IPS DF 6.9 (cell line): ENCODE measurements at regions not wholly inside any gene's neighbourhood (a gene's known extent, or its start where the extent isn't known, plus 50 kb on each side); places are given as distances from the start of the nearest gene placed in this dataset.
"Not testable (repeated sequence)": the region's sequence is repeated elsewhere in the genome, so short reads cannot be mapped to it uniquely, and the experiment has no call there.

Experiments used
- DNase-seq: peaks from one replicate; pipeline ENCODE4 v3.0.0-alpha.2; 2013; ENCODE audit warnings: low read depth, low spot score
- H3K27ac ChIP-seq: one replicate; pipeline ENCODE4 v1.5.1; 2013; ENCODE audit warnings: low read length, control low read depth
- H3K27me3 ChIP-seq: 2 replicates; pipeline ENCODE4 v1.6.1; 2013; ENCODE audit warnings: mild to moderate bottlenecking, low read length; ENCODE audit not compliant: control insufficient read depth, insufficient read depth
- H3K36me3 ChIP-seq: 2 replicates; pipeline ENCODE4 v1.6.1; 2013; ENCODE audit warnings: low read length; ENCODE audit not compliant: control insufficient read depth, insufficient read depth
- H3K4me1 ChIP-seq: 2 replicates; pipeline ENCODE4 v1.6.1; 2013; ENCODE audit warnings: low read length; ENCODE audit not compliant: control insufficient read depth, insufficient read depth
- H3K4me3 ChIP-seq: 2 replicates; pipeline ENCODE4 v1.5.1; 2013; ENCODE audit warnings: mild to moderate bottlenecking, low read length
- H3K9me3 ChIP-seq: 2 replicates; pipeline ENCODE4 v1.6.1; 2013; ENCODE audit warnings: low read length, inconsistent platforms; ENCODE audit not compliant: control insufficient read depth, insufficient read depth
- WGBS: extraction: QIAGEN DNeasy Blood & Tissue Kit; methylation state at CpG from one replicate; pipeline ENCODE4 v1.1.7; 2013; ENCODE audit warnings: mixed read lengths, missing lambda C conversion rate; ENCODE audit not compliant: insufficient read length, insufficient coverage; 5-methylcytosine and 5-hydroxymethylcytosine counted together

DNA sequence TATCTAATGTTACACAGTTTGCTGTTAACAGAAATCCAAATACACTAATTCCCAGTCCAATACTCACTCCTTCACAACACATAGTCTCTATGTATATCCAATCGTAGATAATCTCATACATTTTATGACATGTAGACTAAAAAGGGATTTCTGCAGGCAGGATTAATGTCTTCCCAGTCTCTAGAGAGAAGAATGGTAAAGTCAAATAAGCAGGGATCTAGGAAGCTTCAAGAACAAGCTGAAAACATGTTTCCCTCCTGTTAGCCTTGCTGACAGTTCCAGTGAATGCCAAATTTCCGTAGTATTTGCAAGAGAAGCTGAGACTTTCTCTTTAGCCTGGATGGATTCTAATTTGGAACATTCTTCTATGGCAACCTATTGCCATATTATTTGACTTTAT, 500.1 kb downstream of the IGSF11 start:
- H3K9me3 ChIP-seq: no peaks in the 10 kb centered on the region
- no peak overlapping the region for H3K4me3 ChIP-seq
- no peak for DNase-seq
- no peak overlapping the region for H3K27ac ChIP-seq
- no peaks in the 10 kb centered on the region for H3K4me1 ChIP-seq
- no peaks in the 10 kb centered on the region for H3K27me3 ChIP-seq
- H3K36me3 ChIP-seq: no peaks in the 10 kb centered on the region
- no CpG with 5 or more reads among the region's 2 CpGs for WGBS

DNA sequence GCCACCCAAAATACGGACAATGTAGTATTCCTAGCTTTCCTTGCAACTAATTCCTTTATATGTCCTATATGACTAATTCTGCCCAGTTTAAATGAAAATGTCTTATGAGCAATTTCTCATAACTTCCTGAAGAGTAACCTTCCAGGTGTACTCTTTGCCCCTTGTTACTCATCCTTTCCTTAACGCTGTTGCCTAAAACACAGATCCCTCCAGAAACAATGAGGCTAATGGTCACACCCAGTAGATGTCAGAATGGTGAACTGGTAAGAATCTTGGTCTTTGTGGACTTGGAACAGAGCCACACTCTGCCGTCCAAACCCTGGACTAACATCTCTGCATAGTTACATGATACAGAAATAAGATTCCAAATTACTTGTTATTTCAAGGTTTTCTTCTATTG, 497.9 kb downstream of the IGSF11 start:
- Histone ChIP-seq H3K4me1 (no peaks in the 10 kb centered on the region), H3K27ac (no peak overlapping the region), H3K9me3 (no peaks in the 10 kb centered on the region), H3K27me3 (no peaks in the 10 kb centered on the region), H3K4me3 (no peak overlapping the region), H3K36me3 (no peaks in the 10 kb centered on the region)
- no peak for DNase-seq
- no CpG with 5 or more reads among the region's 3 CpGs for WGBS

DNA sequence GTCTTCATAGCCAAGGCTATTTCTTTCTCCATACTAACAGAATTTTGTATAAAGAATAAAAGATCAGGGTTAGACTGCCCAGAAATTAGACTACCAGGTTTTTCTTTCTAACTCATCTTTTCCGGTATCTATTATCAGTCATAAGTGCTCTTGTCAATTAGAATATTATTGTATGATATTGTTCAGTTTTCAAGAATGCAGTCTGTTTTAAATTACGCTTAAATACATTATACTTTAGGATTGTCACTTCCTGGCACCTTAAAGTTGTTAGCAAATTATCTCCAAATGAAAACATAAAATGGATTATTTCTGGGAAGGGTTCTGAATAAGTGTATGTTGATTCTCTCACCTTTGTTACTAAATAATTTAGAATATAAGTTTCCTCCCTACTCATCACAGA, 497.2 kb downstream of the IGSF11 start:
- H3K27me3 ChIP-seq: no peaks in the 10 kb centered on the region
- H3K36me3 ChIP-seq: no peaks in the 10 kb centered on the region
- H3K9me3 ChIP-seq: no peaks in the 10 kb centered on the region
- no peak overlapping the region for H3K4me3 ChIP-seq
- DNase-seq: no peak
- no peaks in the 10 kb centered on the region for H3K4me1 ChIP-seq
- no peak overlapping the region for H3K27ac ChIP-seq
- WGBS: no CpG with 5 or more reads among the region's 2 CpGs

DNA sequence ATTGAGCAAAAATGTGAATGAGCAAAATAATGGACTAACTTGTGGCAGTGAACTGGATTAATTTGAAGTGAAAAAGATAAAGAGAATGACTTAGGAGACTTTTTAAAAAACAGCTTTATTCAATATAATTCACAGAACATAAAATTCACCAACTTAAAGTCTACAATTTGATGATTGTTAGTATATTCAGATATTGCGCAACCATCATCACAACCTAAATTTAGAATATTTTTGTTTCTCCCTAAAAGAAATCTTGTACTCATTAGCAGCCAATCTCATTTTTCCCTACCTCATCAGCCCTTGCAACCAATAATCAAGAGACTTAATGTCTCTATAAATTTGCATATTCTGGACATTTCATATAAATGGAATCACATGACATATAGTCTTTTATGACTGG, 496.5 kb downstream of the IGSF11 start:
- H3K4me1 ChIP-seq: no peaks in the 10 kb centered on the region
- no peaks in the 10 kb centered on the region for H3K27me3 ChIP-seq
- H3K36me3 ChIP-seq: no peaks in the 10 kb centered on the region
- no peak for DNase-seq
- H3K9me3 ChIP-seq: no peaks in the 10 kb centered on the region
- WGBS: no CpG with 5 or more reads among the region's 1 CpG
- no peak overlapping the region for H3K27ac ChIP-seq
- H3K4me3 ChIP-seq: no peak overlapping the region

DNA sequence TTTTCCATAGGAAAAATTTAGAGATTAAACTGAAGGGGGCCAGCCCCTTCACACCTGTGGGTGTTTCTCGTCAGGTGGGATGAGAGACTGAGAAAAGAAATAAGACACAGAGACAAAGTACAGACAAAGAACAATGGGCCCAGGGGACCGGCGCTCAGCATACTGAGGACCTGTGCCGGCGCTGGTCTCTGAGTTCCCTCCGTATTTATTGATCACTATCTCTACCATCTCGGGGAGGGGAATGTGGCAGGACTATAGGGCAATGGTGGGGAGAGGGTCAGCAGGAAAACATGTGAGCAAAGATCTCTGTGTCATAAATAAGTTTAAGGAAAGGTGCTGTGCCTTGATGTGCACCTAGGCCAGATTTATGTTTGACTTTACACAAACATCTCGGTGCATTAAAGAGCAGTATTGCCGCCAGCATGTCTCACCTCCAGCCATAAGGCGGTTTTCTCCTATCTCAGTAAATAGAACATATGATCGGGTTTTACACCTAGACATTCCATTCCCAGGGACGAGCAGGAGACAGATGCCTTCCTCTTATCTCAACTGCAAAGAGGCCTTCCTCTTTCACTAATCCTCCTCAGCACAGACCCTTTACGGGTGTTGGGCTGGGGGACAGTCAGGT, 494.7 kb downstream of the IGSF11 start:
- not testable (repeated sequence) for DNase-seq, H3K27me3 ChIP-seq, H3K9me3 ChIP-seq, H3K4me3 ChIP-seq, H3K36me3 ChIP-seq, H3K27ac ChIP-seq, H3K4me1 ChIP-seq
- no CpG with 5 or more reads among the region's 13 CpGs for WGBS

DNA sequence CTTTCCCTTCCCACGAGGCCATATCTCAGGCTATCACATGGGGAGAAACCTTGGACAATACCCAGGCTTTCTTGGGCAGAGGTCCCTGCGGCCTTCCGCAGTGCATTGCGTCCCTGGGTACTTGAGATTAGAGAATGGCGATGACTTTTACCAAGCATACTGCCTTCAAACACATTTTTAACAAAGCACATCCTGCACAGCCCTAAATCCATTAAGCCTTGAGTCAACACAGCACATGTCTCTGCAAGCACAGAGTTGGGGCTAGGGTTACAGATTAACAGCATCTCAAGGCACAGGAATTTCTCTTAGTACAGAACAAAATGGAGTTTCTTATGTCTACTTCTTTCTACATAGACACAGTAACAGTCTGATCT, 494.2 kb downstream of the IGSF11 start:
- not testable (repeated sequence) for H3K27ac ChIP-seq, H3K27me3 ChIP-seq, H3K36me3 ChIP-seq, DNase-seq, H3K9me3 ChIP-seq, H3K4me1 ChIP-seq, H3K4me3 ChIP-seq
- WGBS: no CpG with 5 or more reads among the region's 5 CpGs

DNA sequence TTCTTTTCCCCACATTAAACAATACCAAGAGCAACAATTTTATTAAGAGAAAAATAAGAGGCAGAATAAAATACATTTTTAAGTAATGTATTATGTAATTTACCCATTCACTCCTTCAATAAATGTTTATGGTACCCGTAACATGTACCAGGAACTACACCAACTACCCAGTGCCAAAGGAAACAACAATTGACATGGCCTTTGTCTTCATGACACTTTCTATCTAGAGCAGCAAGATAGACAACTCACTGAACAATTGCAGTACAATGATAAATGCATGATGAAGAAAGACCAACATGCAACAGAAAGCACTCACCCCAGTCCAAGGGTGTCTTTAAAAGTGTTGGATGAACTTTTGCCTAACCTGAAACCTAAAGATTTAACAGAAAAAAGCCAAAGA, 493.8 kb downstream of the IGSF11 start:
- Histone ChIP-seq H3K36me3 (no peaks in the 10 kb centered on the region), H3K27me3 (no peaks in the 10 kb centered on the region), H3K4me1 (no peaks in the 10 kb centered on the region), H3K27ac (no peak overlapping the region), H3K9me3 (no peaks in the 10 kb centered on the region), H3K4me3 (no peak overlapping the region)
- no peak for DNase-seq
- no CpG with 5 or more reads among the region's 1 CpG for WGBS

DNA sequence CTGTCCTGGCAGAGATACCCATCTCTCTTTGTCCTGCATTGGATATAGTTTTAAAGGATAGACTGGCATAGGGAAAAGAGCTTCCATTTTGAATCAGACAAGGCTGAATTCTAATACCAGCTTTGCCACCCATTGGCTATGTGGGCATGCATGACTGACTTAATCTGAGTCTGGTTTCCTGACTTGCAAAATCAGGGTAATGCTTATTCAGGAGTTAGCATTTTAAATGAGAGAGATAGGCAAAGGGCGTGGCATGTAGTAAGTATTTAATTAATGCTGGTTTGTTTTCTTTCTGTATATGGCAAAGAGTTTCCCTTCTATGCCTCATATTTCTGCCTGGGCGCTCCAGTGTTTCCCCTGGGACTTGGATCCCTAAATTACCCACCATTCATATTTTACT, 492.9 kb downstream of the IGSF11 start:
- Histone ChIP-seq H3K4me3 (no peak overlapping the region), H3K9me3 (no peaks in the 10 kb centered on the region), H3K27ac (no peak overlapping the region), H3K4me1 (no peaks in the 10 kb centered on the region), H3K27me3 (no peaks in the 10 kb centered on the region), H3K36me3 (no peaks in the 10 kb centered on the region)
- no peak for DNase-seq
- no CpG with 5 or more reads among the region's 2 CpGs for WGBS

DNA sequence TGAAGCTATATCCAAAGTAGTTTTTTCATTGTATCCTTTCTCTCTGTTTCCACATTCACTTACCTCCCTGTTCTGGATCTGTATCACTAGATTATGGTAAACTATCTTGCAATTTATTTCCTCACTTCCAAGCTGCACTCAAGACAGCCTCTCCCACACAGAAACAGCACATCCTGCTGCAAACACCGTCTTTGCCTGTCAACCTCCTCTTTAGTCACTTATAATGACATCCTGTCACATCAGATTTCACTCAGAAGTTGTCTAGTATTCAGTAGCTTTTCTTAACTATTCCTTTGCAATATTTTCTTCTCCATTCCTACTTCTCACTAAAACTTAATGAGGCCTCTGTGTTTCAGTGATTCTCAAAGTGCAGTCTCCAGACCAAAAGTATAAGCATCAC, 490.8 kb downstream of the IGSF11 start:
- Histone ChIP-seq H3K27ac (no peak overlapping the region), H3K9me3 (no peaks in the 10 kb centered on the region), H3K36me3 (no peaks in the 10 kb centered on the region), H3K4me1 (no peaks in the 10 kb centered on the region), H3K4me3 (no peak overlapping the region), H3K27me3 (no peaks in the 10 kb centered on the region)
- no peak for DNase-seq
- WGBS: no CpG with 5 or more reads among the region's 1 CpG

DNA sequence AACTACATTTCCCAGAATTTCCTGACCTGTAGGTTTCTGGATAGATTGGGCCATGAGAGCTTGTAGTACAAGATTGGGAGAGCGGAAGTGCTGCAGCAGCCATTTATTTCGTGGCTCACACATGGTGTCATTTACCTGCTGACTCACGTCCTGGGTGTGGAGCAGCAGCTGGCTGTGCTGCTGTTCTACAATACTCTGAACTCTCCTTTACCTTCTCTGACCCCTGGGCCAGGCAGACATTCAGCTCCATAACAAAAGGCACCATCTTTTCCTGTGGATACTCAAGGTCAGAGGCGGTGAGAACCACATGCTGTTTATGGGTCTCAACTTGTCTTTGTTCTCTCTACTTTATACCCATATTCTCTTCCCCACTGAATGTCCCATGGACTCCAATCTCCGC, 490.2 kb downstream of the IGSF11 start:
- WGBS: no CpG with 5 or more reads among the region's 5 CpGs
- Histone ChIP-seq H3K27me3 (no peaks in the 10 kb centered on the region), H3K4me1 (no peaks in the 10 kb centered on the region), H3K36me3 (no peaks in the 10 kb centered on the region), H3K9me3 (no peaks in the 10 kb centered on the region), H3K27ac (no peak overlapping the region), H3K4me3 (no peak overlapping the region)
- no peak for DNase-seq

DNA sequence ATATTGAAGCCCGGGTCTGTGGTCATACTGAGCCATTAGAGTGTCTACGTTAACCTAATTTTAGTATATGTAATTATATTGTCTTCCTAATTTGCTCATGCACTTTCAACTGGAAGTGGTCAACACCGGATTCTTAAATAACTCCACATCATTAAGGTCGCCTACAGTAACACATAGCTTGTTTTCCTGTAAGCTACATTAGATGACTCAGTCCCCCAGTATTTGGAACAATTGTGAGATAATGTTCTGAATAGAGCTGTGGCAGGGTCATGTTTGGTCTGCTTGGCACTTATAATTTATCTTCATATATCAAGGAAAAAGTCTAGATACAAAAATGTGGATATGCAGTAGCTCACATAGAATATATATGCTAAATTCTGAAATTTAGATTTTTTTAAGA, 486.2 kb downstream of the IGSF11 start:
- H3K4me1 ChIP-seq: no peaks in the 10 kb centered on the region
- no peaks in the 10 kb centered on the region for H3K36me3 ChIP-seq
- no peaks in the 10 kb centered on the region for H3K27me3 ChIP-seq
- no CpG with 5 or more reads among the region's 4 CpGs for WGBS
- DNase-seq: no peak
- no peak overlapping the region for H3K4me3 ChIP-seq
- no peak overlapping the region for H3K27ac ChIP-seq
- H3K9me3 ChIP-seq: no peaks in the 10 kb centered on the region
